ENCODE measurements at regions not wholly inside any gene's neighbourhood (a gene's known extent, or its start where the extent isn't known, plus 50 kb on each side); places are given as distances from the start of the nearest gene placed in this dataset.
"Not testable (repeated sequence)": the region's sequence is repeated elsewhere in the genome, so short reads cannot be mapped to it uniquely, and the experiment has no call there.

GRCh38 chr15:38994310-38994709 lies 429.7 kb upstream of the RASGRP1 start:
- DNase-seq, result no peak

DNA sequence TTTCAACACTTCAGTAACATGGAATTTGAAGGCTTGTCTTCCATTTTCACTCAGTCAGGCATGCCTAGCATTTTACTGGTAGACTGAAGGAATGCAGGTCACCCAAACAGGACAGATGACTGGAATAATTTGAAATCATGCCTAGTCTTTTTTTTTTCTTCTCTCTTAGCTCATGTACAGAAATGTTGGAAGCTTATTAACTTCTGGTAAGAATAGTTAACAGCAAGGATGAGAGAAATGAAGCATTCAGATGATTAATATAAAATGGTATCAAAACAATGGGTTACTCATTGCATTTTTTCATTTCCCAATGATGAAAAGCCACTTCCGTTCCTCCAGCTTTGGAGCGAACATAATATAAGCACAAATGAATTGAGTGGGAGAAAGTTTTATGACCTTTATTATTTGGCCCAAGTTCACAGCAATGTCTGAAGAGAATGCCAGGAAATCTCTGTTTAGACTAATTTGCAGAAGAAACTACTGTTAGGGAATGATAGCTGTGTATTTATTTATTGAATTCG lies 431.6 kb upstream of the RASGRP1 start:
- DNase-seq, result no peak

DNA sequence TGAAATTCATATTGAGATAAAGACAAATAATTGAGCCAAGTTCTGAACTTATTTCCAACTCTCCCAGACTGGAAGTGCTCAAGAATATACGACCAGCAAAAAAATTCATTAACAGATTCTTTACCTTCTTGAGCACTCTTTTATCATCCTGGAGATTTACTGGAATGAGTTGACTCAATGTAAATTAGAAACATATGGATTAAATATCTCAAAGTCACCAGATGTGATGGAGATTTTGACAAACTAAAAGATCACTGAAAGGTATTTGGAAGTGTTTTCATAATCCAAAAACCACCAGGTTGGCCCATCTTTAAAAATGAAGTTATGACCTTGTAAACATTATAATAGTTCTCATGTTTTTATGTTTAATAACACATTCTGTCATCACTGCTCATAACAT lies 433.2 kb upstream of the RASGRP1 start:
- no peak for DNase-seq

DNA sequence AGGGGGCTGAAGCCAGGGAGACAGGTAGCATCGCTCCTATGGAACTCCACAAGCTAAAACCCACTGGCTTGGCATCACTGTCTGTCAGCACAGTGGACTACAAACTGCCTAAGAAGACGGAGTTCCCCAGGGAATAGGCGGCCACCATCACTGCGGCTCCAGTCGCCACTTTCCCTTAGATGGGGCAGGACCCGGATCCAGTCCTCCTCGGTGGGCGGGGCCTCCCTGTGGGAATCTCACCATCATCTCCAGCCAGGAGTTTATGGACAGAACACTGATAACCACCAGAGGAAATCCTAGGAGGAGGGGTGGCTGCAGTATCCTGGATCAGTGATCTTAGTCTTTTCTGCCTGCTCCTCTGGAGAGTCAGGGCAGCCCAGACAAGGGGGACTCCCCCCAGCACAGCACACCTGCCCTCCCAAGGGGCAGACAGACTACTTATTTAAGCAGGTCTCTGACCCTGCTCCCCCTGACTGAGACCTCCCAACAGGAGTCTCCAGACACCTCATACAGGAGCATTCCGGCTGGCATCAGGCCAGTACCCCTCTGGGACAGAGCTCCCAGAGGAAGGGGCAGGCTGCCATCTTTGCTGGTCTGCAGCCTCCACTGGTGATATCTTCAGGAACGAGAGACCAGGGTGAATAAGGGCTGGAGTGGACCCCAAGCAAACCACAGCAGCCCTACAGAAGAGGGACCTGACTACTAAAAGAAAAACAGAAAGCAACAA lies 435.6 kb upstream of the RASGRP1 start:
- no peak for DNase-seq

GRCh38 chr15:39009740-39010139 lies 445.1 kb upstream of the RASGRP1 start:
- DNase-seq, result no peak

GRCh38 chr15:39011066-39011465 lies 446.5 kb upstream of the RASGRP1 start:
- DNase-seq, result not testable (repeated sequence)

DNA sequence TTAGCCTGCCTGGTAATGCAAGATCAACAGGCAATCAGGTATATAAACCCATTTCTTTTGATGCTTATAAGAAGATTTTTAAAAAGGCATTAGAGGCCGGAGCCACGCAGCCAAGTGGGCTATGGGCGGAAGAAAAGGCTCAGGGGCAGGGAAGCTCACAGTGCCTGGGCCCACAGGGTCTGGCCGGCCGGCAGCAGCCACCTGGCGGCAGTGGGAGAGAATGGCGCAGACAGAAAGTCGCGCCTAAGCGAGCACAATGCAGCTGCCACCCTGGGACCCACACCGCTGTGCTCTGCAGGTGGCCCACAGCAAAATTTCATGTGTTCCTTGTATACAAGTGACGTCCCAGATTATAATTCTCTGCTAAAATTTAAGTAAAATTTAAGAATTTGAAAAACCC lies 448.6 kb upstream of the RASGRP1 start:
- no peak for DNase-seq

- no peak for DNase-seq
Measured at GRCh38 chr15:39014682-39015081, 450.1 kb upstream of the RASGRP1 start.

GRCh38 chr15:39016706-39017105 lies 452.1 kb upstream of the RASGRP1 start:
- no peak for DNase-seq

GRCh38 chr15:39018966-39019365 lies 454.4 kb upstream of the RASGRP1 start:
- no peak for DNase-seq

DNA sequence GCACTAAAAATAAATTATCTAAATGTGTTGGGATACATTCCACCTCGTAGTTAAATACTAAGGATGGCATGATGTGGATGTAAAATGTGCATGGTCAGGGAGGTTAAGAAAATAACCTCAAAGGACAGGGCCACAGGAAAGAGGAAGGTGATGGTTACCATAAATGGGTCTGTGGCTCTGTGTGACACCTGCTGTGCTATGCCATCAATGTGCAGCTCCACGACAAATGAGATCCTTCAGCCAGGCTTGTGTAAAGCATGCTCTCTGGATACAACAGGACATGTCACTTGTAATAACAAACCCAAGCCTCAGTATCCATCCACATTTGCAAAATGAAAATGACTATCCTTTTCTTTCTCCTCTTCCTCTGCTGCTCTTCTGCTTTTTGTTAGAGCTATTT lies 456.7 kb upstream of the RASGRP1 start:
- DNase-seq, result no peak

- no peak for DNase-seq
Measured at GRCh38 chr15:39022532-39023305, 458.1 kb upstream of the RASGRP1 start.

DNA sequence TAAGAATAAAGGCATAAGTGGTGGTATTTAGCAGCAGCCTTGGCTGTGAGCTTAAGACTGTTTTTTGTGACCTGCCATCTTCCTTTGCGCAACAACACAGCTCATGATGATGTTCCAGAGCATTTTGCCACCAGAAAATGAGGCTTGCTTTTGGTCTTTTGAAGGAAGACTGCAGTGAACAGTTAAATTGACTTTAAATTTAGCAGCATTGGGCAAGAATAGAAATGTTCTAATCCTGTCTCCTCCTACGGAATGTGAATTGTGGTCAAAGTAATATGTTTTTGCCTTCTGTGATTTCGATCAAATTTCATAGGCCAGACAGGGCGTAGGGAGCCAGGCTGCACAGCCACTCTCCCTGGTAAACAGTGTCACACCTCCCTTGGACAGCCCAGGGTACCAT lies 460.7 kb upstream of the RASGRP1 start:
- DNase-seq, result no peak

DNA sequence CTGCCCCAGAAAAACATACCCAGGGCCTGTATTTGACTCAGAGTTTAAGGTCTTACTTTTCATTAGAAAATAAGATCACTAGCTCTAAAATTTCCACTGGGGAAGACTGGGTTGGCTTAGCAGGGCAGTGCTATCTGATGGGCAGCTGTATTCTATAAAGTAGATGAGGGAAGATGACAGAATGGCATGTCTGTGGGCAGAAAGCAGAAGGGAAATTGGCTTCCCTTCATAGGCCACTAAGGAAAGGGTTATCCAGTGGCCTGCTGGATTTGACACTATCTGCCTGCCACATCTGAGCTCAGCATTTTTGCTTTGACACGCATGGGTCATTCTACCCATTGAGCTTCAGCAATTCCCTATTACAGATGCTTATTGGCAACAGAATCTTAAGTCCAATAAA lies 461.3 kb upstream of the RASGRP1 start:
- DNase-seq, result no peak

DNA sequence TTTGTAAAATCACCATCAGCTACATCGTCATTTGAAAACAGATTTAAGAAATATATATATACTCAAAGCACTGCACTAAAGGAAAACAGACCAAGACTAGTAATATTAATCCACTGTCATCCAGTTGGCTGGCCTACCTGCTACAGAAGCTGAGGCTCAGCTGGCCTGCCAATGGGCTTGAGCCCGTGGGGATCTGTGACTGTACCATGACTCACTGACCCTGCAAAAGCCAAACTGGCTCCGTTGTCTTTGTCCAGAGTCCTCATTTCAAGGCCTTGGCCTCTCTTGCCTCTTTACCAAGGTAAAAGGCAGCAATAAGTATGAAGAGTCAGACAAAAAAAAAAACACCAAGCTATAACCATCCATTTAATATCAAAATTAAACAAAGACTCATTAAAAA lies 463.5 kb upstream of the RASGRP1 start:
- DNase-seq, result no peak

DNA sequence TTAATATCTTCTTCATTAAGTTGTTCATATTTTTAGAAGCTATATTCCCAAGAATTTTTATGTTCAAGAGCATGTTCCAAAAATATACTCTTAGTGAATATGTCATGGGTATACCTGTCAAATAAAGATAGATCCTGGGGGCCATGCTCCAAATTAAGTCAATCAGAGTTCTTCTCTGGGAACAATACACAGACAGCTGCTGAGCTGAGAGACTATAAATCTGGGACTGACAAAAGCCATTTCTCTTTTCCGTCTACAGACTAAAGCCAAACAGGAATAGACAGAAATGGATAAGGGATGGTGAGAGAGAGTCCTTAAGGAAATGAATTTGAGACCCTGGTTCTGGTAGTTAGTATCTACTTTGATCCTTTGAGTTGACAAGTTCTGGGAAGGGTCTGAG lies 465.1 kb upstream of the RASGRP1 start:
- no peak for DNase-seq

DNA sequence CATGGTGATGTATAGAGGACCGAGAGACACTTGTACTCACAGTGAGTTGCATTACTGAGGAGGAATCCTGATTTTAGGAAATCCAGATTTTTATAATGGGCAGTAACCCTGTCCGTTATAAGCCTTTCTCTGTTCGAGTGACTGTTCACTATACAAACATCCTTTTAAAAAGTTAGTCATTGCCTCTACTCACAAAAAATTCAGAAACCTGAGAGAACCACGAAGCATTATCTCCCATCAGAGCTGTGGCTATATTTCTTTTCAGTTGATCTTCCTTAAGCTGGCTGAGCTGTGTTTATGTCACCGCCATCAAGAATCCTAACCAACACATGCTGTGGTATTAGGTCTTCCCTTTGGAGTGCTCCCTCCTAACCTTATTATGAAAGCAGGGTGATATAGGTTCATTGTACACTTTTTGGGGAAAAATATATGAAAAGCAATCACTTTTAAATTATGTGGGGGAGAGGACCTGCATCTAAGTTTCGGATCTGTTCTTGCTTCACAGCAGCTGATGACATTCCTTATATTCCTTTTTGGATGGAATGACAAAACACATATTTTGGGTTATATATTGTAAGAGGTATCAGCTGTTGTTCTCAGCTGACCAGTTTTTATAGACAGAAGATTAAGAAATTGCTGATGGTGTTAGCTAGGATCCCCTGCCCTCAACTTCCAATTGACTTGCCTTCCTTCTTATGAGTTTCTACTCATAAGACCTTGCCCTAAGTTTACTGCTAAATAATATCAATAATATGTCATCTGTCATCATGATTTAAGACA lies 465.9 kb upstream of the RASGRP1 start:
- DNase-seq, result no peak

- DNase-seq, result no peak
Measured at GRCh38 chr15:39031596-39031995, 467.0 kb upstream of the RASGRP1 start.

GRCh38 chr15:39034816-39035215 lies 470.2 kb upstream of the RASGRP1 start:
- no peak for DNase-seq

- DNase-seq, result not testable (repeated sequence)
Measured at GRCh38 chr15:39037611-39038010, 473.0 kb upstream of the RASGRP1 start.

GRCh38 chr15:39040861-39041260 lies 476.2 kb upstream of the RASGRP1 start:
- DNase-seq, result no peak

GRCh38 chr15:39041979-39042495 lies 477.4 kb upstream of the RASGRP1 start:
- DNase-seq, result no peak

DNA sequence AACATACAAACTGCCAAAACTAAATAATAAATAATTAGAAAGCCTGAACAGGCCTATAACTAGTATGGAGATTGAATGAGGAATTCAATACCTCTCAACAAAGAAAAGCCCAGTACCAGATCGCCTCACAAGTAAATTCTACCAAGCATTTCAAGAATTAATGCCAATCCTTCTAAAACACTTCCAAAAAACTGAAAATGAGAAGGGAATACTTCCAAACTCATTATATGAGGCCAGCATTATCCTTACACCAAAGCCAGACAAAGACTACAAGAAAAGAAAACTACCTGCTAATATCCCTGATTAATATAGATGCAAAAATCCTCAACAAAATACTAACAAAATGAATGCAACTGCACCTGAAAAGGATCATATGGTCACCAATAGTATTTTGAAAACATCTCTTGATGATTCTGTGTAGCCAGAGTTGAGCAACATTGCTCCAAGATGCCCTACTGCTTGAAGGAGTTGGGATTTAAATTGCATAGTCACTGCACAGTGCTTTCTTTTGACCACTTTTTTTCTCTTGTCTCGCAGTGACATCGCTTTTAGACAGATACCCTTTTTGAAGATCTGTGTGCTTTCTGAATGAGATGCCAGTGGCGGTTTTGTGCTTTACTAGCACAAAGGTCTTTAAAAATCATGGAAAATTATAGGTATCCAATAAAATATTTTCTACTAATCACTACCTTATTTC lies 487.2 kb upstream of the RASGRP1 start:
- no peak for DNase-seq

All from SHP77 treated with DMSO at 0.1 percent for 48 hours (cell line).